ENCODE measurements at regions not wholly inside any gene's neighbourhood (a gene's known extent, or its start where the extent isn't known, plus 50 kb on each side); places are given as distances from the start of the nearest gene placed in this dataset.

DNA sequence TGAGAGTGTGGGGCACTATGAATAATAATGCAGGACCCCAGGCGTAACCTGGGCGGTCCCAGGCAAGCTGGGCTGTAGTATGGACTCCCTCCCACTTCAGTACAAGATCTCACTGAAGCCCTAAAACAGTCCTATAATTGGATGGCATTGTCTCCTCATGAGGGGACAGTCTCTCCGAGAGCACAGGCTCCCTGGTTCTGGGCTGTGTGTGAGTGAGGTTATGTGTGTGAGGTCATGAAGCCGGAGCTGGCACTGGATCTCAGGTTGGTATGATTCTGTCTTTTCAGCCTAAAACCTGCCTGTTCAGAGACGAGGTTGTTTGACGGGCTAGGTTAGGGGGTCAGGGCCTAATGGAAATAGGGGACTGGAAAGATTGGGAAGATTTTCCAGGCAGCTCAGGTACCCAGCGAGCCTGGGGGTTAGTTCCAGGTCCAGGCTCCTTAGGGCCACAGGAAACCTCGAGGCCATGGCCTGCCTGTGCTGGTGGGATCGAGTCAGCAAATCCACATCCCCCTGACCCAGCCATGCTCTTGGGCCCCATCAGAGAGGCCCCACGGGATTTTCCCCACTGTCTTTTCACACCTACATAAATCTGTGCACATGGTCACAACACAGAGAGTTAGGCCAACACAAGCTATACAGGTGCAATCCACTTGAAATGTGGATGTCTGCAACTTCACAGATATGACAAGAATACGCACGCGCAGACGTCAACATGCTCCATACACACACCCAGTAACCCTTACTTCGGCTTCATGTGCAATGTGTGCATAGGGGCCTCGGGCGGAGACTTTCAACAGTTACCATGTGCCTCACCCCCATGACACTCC lies 94.8 kb downstream of the INHBB start:
- no peak for DNase-seq (ENCODE audit: low spot score)

DNA sequence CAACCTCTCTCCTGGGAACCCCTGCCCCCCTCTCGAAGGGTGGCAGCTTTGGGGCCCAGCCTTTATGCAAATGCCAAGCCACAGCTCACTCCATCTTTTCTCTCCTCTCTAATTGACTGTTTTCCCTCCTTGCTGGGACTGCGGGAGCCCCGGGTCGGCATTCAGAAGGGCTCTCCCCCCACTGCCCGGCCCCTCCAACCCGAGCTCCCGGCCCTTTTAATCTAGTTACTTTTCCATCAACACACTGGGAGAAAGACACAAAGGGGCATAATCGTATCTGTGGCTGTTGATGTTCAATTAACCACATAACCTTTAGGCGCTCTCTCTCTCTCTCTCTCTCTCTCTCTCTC lies 95.4 kb downstream of the INHBB start:
- no peak for DNase-seq (ENCODE audit: low spot score)

- no peak for DNase-seq (ENCODE audit: low spot score)
Measured at GRCh38 chr2:120441744-120442471, 96.0 kb downstream of the INHBB start.

GRCh38 chr2:120442541-120442922 lies 96.6 kb downstream of the INHBB start:
- DNase-seq (ENCODE audit: low spot score), result no peak

GRCh38 chr2:120442923-120443571 lies 97.1 kb downstream of the INHBB start:
- peak; percentile 54 for DNase-seq (ENCODE audit: low spot score)

GRCh38 chr2:120443946-120444345 lies 98.0 kb downstream of the INHBB start:
- no peak for DNase-seq (ENCODE audit: low spot score)

- DNase-seq (ENCODE audit: low spot score), result no peak
Measured at GRCh38 chr2:120444691-120445240, 98.8 kb downstream of the INHBB start.

- DNase-seq (ENCODE audit: low spot score), result no peak
Measured at GRCh38 chr2:120445449-120446143, 99.7 kb downstream of the INHBB start.

DNA sequence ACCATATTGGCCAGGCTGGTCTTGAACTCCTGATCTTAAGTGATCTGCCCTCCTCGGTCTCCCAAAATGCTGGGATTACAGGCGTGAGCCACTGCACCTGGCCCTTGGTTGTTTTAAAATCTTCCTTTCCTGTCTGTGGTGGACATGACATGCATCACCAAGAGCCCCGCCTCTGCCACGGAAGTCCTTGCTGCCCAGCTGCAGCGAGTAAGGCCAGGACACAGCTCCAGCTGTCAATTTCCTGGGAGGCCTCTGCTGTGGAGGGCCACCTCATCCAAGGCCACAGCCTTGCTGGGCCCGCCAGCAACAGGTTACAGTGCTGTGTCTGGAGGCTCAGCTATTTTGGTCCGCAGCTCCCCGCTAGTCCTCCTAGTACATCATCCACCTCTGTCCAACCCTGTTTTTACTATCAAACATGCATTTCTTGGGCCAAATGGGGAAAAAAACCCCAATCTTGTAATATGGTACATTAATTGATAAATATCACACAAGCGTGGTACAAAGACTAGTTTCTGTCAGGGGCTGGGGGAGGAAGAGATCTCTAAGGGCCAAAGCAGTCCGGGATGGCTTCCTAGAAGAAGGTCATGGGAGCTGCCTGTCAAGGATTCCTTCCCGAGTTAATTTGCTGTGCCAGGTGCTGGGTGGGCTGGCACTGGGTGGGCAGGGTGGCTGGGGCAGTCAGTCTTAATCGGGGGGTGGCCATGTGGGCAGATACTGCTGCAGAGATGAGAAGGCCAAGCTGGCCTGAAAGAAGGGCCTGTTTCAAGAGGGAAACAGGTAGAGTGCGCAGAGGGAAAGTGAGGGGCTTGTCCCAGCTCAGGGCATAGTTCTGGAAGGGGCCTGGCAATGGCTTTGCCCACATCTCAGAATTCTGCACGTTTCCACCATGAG lies 100.5 kb downstream of the INHBB start:
- no peak for DNase-seq (ENCODE audit: low spot score)

DNA sequence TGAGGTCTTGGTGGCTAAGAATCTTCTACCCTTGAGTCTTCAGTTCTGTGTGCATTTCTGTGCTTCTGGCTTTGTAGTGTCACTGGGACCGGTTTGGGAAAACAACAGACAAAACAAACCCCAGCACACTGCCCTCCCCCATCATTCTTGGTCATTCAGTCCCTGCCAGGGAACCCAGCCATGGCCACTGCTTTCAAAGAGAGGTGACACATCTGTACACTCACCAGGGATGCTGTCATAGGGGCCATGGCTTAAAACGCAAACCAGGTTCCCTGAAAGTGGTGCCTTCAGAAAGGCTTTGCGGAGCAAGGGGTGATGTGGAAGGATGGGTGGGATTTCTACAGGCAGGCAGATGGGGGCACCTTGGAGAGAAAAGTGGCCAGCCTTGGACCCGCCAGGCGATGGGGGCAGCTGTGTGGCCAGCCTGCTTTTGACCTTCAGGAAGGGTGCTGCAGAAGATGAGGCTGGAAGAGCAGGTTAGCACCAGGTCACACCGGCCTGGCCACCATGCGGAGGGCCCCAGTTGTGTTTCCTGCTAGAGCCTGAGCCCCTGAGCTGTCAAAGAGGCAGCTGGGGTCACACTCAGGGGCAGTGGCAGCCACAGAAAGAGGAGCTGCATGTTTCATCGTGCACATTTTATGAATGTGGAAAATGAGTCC lies 101.3 kb downstream of the INHBB start:
- no peak for DNase-seq (ENCODE audit: low spot score)

DNA sequence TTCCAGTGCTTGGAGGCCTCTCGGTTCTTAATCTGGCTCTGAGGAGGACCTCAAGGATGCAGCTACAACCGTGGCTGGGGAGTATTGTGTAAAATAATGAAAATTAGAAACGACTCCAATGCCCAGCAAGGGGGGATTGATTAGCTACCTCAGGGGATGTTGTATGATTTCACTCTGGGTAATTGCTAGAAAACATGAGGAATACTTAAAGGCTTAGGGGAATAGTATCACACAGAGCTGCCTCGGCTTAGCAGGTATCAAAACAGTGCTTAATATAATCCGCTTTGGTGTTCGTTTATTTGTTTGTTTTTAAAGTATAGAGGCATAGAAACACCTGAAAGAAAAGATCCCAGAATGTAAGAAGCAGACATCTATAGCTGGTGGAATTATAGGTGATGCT lies 102.5 kb downstream of the INHBB start:
- no peak for DNase-seq (ENCODE audit: low spot score)

- DNase-seq (ENCODE audit: low spot score), result no peak
Measured at GRCh38 chr2:120448961-120449810, 103.2 kb downstream of the INHBB start.

DNA sequence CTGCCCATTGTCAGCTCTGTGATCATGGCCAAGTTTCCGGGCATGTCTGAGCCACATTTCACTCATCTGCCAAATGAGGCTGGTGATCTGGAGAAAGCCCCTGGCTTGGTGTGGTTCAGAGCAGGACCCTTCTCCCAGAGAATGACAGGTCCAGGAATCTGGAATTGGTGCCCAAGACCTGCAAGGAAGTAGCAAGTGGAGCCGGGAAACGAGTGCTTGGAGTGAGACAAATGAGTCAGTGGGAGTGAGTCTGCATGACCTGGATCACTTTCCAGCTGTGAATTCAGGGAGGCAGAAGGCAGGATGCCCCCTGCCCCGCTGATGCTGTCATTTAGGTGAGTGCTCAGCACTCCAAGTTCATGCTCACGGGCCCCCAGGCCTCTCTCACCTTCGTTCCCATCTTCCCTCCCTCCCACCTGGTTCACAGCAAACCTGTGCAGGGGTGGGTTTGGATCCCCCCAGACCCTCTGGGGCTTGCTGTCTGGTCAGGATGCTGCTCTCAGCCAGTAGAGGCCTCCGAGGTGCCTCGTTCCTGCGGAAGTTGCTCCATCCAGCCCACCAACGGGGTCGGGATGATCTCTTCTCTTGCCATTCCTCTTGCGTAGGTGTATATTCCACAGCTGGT lies 104.4 kb downstream of the INHBB start:
- no peak for DNase-seq (ENCODE audit: low spot score)

DNA sequence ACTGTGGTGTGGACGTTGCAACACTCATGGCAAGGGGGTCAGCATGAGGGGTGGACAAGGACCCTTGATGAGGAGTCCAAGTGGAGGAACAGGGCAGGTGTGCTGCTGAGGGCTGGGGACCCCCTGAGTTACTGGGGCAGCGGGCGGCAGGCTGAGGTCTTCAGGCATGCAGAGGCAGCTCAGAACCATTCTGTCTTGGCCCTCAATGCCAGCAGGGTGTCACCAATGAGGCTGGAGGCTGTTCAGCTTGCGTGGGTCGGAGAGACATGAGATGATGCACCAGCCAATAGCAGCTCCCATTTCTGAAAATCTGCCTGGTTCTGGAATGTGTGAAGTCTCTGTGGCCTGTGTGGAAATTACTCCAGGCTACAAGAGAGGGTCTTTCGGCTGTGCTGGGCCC lies 105.4 kb downstream of the INHBB start:
- no peak for DNase-seq (ENCODE audit: low spot score)

DNA sequence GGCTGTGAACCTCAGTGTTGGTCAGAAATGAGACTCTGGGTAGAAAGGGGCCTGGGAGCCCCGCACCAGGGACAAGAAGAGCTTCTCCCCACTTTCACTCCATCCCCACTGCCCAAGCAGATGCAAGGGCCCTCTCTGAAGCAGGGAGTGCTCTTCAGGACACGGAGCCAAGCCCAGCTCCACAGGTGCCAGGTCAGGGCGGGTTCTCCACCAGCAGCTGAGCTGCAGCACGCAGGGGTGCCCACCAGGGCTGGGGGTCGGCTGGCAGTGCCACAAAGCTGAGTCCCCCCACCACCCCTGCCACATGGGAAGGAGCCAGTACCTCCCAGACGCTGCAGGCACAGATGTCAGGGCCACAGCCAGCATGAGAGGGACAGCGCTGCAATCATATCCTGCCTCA lies 106.2 kb downstream of the INHBB start:
- DNase-seq (ENCODE audit: low spot score), result no peak

DNA sequence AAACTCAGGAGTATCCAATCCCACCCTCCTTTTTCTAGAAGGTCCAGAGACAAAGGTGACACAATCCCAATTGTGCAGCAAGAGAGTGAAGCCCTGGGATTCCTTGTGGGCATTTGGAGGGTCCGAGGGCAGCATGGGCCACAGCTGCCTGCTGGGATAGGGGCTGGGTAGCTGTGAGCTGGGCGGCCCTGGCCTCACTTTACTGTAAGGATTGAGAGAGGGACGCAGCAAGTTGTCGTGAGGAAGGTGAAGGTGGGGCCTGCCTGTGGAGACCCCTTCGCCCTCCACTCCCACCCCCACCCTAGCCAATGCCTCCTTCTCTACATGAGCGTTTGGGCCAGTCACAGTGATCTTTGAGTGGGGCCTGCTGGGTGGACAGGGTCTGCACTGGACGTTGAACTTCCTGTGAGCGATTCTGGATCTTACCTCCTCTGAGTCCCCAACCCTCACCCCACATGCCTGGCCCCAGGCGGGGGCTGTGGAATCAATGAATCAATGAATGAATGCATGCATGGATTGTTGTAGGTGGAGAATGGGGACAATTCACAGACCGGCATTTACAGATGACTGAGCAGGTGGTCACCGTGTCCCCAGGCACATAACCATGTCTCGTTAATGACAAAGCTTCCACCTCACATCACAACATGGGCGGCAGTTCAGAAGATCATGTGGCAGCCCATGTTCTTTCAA lies 107.2 kb downstream of the INHBB start:
- DNase-seq (ENCODE audit: low spot score), result no peak

- no peak for DNase-seq (ENCODE audit: low spot score)
Measured at GRCh38 chr2:120453635-120453998, 107.7 kb downstream of the INHBB start.

- DNase-seq (ENCODE audit: low spot score), result no peak
Measured at GRCh38 chr2:120454654-120455385, 108.9 kb downstream of the INHBB start.

Data from LoVo (cell line).